ENCODE measurements at regions not wholly inside any gene's neighbourhood (a gene's known extent, or its start where the extent isn't known, plus 50 kb on each side); places are given as distances from the start of the nearest gene placed in this dataset.

DNA sequence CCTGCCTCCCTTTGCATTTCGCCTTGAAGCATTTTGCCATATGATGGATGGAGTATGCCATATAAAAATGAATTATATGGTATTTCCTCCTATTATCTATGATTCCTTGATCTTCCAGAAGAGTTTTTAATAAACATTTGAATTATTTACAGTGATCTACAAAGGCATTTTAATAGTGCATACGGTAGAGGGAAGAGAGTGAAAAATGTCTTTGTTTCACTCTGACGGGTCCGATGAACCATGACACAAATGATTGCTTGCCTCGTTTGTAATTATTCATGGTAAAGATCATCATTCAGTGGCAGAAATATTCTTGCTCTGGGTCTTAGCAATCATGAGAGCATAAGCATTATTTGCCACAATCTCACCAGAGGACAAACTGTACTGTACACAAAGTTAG lies 1010.9 kb downstream of the NTRK3 start:
- H2AK9ac ChIP-seq (replicated peaks; ENCODE audit: low read depth, low read length, poor library complexity) = no peak overlapping the region
- H3K27me3 ChIP-seq (ENCODE audit: control insufficient read depth, insufficient read depth, low read length) = no peaks in the 10 kb centered on the region
- TF ChIP-seq MAZ (IDR thresholded peaks at IDR 0.05; ENCODE audit: borderline replicate concordance, low read depth, low read length) = no peak
- TF ChIP-seq NFE2L2 (IDR thresholded peaks at IDR 0.05; ENCODE audit: low read depth, low read length) = no peak
- TF ChIP-seq, protein P1, sequence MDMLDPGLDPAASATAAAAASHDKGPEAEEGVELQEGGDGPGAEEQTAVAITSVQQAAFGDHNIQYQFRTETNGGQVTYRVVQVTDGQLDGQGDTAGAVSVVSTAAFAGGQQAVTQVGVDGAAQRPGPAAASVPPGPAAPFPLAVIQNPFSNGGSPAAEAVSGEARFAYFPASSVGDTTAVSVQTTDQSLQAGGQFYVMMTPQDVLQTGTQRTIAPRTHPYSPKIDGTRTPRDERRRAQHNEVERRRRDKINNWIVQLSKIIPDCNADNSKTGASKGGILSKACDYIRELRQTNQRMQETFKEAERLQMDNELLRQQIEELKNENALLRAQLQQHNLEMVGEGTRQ (IDR thresholded peaks at IDR 0.05; ENCODE audit: low read depth, low read length) = no peak
- H3K27ac ChIP-seq (ENCODE audit: insufficient read depth, low read length) = no peak overlapping the region
- H3K9ac ChIP-seq (ENCODE audit: low read depth, low read length) = no peak overlapping the region
- no peak overlapping the region for H2BK5ac ChIP-seq (ENCODE audit: low read depth, low read length, poor library complexity, severe bottlenecking)
- no peaks in the 10 kb centered on the region for H3K79me1 ChIP-seq (ENCODE audit: low read depth in 1 of 2, low read length in 2 of 2)
- H3K9me1 ChIP-seq (ENCODE audit: insufficient read depth, low read length) = no peaks in the 10 kb centered on the region
- no peak overlapping the region for H3K4me3 ChIP-seq (ENCODE audit: insufficient read depth, low read depth, low read length)
- no peaks in the 10 kb centered on the region for H4K20me1 ChIP-seq (ENCODE audit: insufficient read depth, low read length)
- dilution Hi-C loops (cut with HindIII; ENCODE audit: low sequenced_read_pairs, unreplicated experiment) (no loop called here), intact Hi-C loops (cut with micrococcal nuclease) (no loop called here), in situ Hi-C loops (cut with MboI; ENCODE audit: low sequenced_read_pairs) (no loop called here)
- no peak overlapping the region for H2BK120ac ChIP-seq (ENCODE audit: low read depth, low read length)
- no peak overlapping the region for H3K18ac ChIP-seq (ENCODE audit: low read depth, low read length)
- H2BK15ac ChIP-seq (ENCODE audit: low read depth, low read length) = no peak overlapping the region
- ATAC-seq (ENCODE audit: low read depth) (no peak), DNase-seq (no peak)
- 40% methylated on average over 2 of the region's 5 CpGs; no CpG with 5 or more reads in 1 of the 2 experiments for WGBS, 2 experiments (ENCODE audit: extremely low coverage in 2 of 2, insufficient read length in 1 of 2)
- no peak overlapping the region for H4K5ac ChIP-seq (ENCODE audit: low read depth, low read length)
- no peak overlapping the region for H4K8ac ChIP-seq (ENCODE audit: low read depth in 2 of 2, low read length in 2 of 2)
- H4K91ac ChIP-seq (ENCODE audit: insufficient read depth, low read depth, low read length) = no peak overlapping the region
- H3K9me3 ChIP-seq (ENCODE audit: control insufficient read depth, insufficient read depth, low read length) = peaks cover 7% of the 10 kb centered on the region
- BruUV-seq (replicated peaks) = no TSS peak
- POLR2A ChIA-PET (ENCODE audit: unreplicated experiment) = no interaction called here
- no peak overlapping the region for H3K23ac ChIP-seq (ENCODE audit: low read depth, low read length)
- H3K4me2 ChIP-seq (ENCODE audit: low read depth, low read length) = no peak overlapping the region
- no peak overlapping the region for H3K14ac ChIP-seq (replicated peaks; ENCODE audit: low read depth, low read length)
- H3K56ac ChIP-seq (ENCODE audit: extremely low read depth, insufficient read depth, low read length) = no peak overlapping the region
- CTCF ChIA-PET = no interaction called here
- H2AK5ac ChIP-seq (ENCODE audit: low read depth, low read length) = no peak overlapping the region
- H3K36me3 ChIP-seq (ENCODE audit: control insufficient read depth, insufficient read depth, low read length) = no peaks in the 10 kb centered on the region
- no peak overlapping the region for H2AFZ ChIP-seq (replicated peaks; ENCODE audit: low read length, poor library complexity)
- H3K4ac ChIP-seq (ENCODE audit: low read depth, low read length) = no peak overlapping the region
- no peak overlapping the region for H2BK20ac ChIP-seq (ENCODE audit: low read depth, low read length)
- H3K4me1 ChIP-seq (ENCODE audit: control insufficient read depth, insufficient read depth, low read length) = no peaks in the 10 kb centered on the region
